ENCODE measurements at regions not wholly inside any gene's neighbourhood (a gene's known extent, or its start where the extent isn't known, plus 50 kb on each side); places are given as distances from the start of the nearest gene placed in this dataset.

GRCh38 chr4:53813998-53814397 is 222.7 kb upstream of the LNX1 start:
- no peak for DNase-seq (ENCODE audit: low spot score)

DNA sequence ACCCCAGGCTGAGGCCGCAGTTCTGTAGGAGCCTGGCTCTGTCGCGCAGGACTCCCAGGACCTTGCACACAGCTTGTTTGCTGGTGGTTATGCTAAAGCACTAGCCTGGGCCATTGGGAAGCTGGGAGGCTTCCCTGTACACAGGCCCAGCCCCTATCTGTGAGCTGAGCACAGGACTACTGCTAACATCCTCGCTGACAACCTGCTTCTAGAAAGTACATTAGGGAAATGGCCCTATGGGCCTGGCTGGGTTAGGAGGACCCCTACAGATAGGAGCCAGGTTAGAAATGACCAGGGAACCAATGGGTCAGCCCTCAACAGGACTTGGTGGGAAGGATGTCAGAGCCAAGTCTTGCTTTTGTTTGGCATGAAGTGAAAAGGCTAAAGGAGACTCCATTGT is 219.4 kb upstream of the LNX1 start:
- no peak for DNase-seq (ENCODE audit: low spot score)

DNA sequence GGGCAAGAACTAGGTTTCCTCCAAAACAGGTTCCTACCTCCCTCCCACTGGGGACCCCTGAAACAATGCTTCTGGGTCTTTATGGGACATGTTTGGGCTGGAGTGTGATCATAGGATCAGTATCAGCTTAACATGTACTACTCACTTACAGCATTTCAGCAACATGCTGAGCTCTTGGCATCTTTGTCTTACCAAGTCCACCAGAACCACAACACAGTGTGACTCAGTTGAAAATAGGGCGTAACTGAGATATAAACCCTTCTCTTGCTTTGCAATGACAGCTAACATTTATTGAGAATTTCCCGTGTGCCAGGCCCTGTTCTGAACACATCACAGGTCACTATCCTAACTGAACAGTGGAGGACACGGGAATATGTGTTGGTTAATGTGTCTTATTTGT is 218.5 kb upstream of the LNX1 start:
- no peak for DNase-seq (ENCODE audit: low spot score)

GRCh38 chr4:53805291-53805690 is 214.0 kb upstream of the LNX1 start:
- no peak for DNase-seq (ENCODE audit: low spot score)

DNA sequence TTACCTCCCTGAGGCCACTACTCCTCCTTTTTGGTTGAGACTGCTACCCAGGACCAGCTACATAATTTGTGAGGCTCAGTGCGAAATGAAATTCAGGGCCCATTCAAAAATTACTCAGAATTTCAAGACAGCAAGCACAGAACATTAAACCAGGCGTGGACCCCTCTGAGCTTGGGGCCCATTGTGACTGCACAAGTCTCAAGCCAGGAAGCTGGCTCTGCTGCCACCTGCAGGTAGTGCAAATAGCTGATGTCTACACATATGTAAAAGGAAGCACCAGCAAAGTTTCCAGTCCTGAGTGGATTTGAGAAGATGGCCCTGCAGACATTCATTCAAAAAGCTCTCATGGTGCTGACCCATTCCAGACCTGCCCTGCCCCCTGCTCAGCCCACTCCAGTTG is 213.4 kb upstream of the LNX1 start:
- DNase-seq (ENCODE audit: low spot score): peak; percentile 40

DNA sequence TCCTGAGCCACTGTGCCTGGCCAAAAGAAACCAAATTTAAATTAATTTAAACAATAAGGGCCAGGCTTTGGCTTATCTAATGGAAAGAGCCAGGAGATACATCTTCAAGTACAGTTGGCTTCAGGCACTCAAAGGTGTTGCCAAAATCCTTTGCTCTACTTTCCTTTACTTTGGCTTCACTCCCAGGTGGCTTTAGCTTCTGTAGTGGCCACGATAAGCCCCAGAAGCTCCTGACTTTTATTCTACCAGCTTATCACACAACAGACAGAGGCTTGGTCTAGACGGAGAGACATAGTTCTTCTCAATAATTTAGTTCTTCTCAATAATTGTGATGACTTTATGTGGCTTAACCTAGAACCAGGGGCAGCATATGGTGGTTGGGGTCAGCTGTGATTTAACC is 211.2 kb upstream of the LNX1 start:
- DNase-seq (ENCODE audit: low spot score): no peak

GRCh38 chr4:53801373-53801772 is 210.1 kb upstream of the LNX1 start:
- no peak for DNase-seq (ENCODE audit: low spot score)

DNA sequence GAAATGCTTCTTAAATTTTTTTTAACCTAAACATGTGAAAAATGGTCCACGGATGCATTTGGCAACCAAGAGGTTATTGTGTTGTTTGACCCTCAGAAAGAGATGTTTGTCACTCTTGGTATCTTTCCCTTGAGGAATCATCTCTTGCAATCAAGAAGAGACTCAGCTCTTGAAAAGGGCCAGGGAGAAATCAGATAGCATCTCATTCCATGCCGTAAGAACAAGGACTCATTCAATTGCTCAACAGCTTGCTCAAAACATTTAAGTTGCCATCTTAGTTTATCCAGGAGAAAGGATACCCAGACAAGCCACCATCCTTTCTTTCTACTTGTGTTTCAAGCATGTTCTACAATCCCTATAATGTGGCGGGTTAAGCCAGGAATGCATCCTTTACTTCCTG is 209.5 kb upstream of the LNX1 start:
- DNase-seq (ENCODE audit: low spot score): no peak

DNA sequence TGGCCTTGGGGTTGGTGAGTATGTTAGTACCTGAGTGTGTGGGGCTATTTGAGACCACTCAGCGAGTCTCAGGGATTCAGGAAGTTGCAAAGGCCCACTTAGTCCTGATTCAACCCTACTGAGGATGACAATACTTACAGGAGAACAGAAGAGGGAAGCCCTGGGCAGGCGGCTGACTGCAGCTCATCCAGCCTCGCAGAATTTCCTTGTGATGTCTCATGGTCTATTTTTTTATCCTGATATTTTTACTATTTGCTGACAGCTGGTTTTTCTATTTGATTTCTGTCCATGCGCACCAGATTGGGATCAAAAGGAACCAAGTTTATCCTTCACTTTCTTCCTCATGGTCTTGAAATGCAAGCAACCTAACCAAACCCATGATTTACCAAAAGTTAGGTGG is 201.8 kb upstream of the LNX1 start:
- DNase-seq (ENCODE audit: low spot score): no peak

DNA sequence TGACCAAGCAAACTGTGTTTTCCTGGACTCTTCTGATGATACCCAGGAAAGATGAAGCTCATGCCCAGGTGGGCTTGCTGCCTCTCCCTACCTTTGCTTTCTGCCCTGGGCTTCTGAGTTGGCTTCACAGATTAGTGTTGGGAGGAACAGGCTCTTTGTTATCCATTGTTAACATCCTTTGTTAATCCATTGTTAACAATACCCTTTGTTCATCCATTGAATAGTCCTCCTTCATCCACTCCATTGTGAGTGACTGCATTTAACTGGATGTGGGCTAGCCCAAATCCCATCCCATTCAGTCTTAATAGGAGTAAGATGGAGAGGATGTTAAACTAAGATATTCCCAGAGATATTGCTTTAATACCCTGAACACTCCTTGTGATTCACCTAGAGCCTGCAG is 199.0 kb upstream of the LNX1 start:
- no peak for DNase-seq (ENCODE audit: low spot score)

DNA sequence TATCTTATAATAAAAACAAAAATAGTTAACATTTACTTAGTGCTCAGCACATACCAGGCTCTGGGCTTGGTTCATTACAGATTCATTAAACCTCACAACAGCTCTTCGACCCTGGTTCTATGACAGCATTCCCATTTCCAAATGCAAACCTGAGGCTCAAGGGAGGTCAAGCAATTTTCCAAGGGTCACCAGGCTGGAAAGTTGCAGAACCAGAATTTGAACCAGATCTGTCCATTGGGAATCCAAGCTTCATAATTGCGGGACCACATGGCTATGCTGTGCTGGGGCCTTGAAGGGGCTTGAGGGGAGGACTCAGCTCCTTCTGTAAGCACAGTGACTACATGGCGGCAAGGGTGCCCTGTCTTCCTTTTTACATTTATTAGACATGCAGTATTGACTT is 197.3 kb upstream of the LNX1 start:
- no peak for DNase-seq (ENCODE audit: low spot score)

DNA sequence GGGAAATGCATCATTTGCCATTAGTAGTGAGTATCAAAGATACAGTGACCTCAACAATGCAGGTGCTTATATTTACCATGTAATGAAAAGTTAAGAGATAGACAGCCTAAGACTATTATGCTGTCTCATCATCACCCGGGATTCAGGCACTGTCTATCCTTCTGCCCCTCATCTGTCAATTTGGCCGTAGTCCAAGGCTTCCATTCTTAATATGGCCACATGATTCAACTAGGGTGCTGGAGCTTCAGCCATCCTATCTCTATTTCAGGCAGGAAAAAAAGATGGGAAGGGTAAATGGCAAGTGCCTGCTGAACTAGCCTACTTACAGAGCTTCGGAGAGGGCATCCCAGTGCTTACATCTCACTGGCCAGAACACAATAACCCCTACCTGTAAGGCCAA is 196.7 kb upstream of the LNX1 start:
- DNase-seq (ENCODE audit: low spot score): no peak

DNA sequence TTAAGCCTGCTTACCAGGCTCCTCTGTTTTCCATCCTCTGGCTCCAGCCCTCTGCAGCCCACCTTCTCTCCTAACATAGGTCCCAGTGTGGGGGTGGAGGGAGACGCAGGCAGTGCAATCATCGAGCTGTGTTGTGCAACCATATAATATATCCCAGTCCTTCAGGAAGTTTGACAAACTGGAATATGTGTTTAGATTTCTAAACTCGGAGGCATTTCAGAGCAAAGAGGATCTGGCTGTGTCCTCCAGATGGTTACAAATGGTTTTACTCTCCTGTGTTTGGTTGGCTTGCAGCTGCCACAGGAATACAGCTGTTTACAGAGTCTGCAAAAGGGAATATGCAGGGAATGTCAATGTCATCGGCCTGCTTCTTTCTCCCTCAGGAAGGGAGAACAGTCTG is 195.3 kb upstream of the LNX1 start:
- no peak for DNase-seq (ENCODE audit: low spot score)

- no peak for DNase-seq (ENCODE audit: low spot score)
Measured at GRCh38 chr4:53785996-53786395, 194.7 kb upstream of the LNX1 start.

- DNase-seq (ENCODE audit: low spot score): no peak
Measured at GRCh38 chr4:53784112-53784511, 192.8 kb upstream of the LNX1 start.

DNA sequence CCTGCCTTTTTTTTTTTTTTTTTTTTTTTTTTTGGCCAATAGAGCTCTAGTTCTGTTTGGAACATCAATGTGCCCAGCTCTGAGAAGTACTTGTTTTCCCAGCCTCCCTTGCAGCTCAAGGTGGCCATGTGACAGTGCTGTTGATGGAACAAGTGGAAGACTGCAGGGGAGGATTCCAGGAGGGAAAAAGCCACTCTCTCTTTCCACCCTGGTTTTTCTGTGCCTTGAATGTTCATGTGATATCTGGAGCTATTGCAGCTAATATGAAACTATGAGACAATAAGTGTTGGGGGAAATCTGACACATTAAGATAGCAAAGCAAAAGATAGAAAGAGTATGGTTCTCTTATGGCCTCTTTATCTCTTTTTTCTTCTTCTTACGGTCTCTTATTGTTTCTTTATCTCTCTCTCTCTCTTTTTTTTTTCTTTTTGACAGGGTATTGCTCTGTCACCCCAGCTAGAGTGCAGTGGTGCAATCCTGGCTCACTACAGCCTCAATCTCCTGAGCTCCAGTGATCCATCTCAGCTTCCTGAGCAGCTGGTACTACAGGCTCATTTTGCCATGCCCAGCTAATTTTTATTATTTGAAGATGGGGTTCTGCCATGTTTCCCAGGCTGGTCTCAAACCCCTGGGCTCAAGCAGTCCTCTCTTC is 192.0 kb upstream of the LNX1 start:
- DNase-seq (ENCODE audit: low spot score): no peak

DNA sequence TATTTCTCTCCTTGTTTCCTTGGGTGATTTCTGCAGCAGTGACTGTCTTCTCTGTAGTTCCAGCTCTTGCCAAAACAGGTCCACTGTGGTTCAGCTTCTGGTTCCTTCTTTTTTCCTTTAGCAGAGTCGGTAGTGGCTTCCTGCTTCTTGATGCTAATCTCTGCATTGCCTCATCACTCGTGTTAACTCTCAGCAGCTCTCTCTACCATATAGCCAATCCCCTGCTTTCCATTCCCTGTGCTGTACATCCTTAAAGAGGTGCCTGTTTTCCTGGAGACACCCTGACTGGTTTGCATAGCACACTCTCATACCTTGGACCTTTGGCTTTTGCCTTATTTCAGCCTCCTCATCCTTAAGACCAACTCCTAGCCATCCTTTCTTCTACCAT is 191.2 kb upstream of the LNX1 start:
- DNase-seq (ENCODE audit: low spot score): no peak

- DNase-seq (ENCODE audit: low spot score): no peak
Measured at GRCh38 chr4:53781629-53782457, 190.6 kb upstream of the LNX1 start.

DNA sequence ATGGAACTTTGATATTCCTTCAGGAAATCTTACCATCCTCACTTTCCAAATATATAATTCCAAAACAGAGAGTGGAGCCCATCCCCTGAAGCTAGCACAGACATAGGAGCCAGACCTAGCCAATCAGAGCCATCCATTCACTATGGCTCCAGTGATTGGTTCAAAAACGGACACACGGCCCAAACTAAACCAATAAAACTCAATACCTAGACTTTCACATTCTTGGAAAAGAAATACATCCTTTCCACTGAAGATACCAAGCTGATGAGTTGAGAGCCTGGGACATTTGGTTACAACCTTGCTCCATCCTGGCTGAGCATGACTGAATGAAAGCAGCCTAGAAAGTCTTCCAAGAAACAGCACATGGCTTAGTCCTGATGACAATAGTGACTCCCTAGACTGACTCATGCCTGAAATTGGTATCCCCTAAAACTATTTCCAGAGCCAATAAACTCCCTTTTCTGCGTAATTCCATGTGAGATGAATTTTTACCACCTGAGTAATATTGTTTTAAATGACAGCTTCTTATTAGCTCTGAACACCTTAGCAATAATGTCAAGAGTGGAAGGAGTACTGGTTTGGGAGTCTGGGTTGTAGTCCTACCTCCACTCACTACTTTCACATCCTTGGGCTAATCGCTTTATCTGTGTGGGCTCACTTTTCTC is 189.6 kb upstream of the LNX1 start:
- DNase-seq (ENCODE audit: low spot score): no peak

GRCh38 chr4:53779025-53779424 is 187.7 kb upstream of the LNX1 start:
- DNase-seq (ENCODE audit: low spot score): no peak

DNA sequence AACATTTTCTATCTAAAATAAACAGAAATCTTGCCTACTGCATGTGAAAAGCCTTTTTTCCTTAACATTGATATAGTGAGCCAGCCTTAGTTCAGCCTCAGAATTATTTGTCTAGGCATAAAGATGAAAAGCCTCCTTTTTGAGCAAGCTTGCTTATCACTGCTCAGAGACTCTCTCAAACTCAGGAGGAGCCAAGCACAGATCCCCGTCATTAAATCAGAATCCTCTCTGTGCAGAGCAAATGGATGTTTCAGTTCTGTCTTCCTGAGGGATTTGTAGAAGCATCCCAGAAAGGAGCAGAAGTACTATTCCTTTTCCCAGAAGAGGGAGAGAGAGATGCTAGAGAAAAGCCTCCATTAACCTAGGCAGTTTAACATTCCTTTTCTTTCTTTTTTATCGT is 186.9 kb upstream of the LNX1 start:
- DNase-seq (ENCODE audit: low spot score): no peak

DNA sequence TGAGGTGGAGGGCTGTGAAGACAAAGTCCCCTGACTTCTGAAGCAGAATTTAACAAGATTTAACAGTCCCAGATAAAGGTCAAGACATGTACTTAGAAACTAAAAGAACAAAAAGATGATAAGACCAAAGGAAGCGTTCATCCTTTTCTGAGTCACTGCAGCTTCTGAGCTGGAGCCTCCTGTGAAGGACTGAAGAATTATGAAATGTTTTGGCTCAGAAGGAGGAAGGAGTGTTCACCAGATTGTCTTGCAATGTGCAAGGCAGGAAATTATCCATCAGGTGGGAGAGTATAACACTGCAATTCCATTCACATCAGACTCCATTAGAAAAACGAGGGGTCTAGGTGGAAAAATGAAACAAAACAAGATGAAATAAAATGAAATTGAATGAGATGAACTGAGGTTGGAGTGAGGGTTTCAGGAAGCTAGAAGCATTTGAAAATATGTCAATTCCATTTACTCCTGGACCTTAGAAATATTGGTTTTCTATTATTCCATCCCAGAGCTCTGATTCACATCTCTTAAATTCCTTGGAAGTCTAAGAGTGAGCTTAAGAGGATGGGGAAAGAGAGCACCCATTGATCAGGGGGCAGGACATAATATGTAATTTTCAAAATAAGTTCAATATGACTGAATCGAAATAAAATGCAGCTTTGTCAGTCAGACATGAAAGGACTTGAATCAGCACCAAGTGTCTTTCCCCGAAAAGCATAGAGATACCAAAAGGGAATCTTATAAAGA is 186.1 kb upstream of the LNX1 start:
- DNase-seq (ENCODE audit: low spot score): peak; percentile 25

DNA sequence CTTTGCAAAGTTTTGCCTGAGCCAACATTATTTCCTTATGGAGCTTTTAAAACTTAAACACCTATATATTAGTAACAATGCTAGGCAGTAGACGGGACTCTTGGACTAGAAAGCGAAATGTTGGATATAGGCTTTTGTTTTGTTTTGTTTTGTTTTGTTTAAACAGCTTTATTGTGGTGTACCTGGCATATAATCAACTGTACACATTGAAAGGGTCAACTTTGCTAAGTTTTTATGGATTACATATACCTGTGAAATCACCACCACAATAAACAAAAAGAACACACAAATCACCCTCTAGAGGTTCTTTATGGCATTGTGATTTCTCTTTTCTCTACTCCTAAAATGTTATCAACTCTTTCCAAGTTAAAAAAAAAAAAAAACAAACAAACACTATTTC is 184.9 kb upstream of the LNX1 start:
- no peak for DNase-seq (ENCODE audit: low spot score)
